OCI-LY1 (cell line): ENCODE measurements at regions not wholly inside any gene's neighbourhood (a gene's known extent, or its start where the extent isn't known, plus 50 kb on each side); places are given as distances from the start of the nearest gene placed in this dataset.

Source experiments
- CTCF ChIP-seq: fragments of 200-600 bp; sonication (generic), shearing (Covaris generic); IDR thresholded peaks from 2 replicates; pipeline ENCODE4 v1.5.1; 2017; ENCODE audit warnings: mild to moderate bottlenecking, antibody characterized with exemption, low read length, moderate library complexity, mixed read lengths
- EZH2 ChIP-seq: fragments of 200-600 bp; sonication (generic), shearing (Covaris generic); IDR thresholded peaks from 2 replicates; pipeline ENCODE4 v1.8.0; 2017; ENCODE audit warnings: borderline replicate concordance, mixed run types, mild to moderate bottlenecking, antibody characterized with exemption, low read length, moderate library complexity, mixed read lengths

- TF ChIP-seq CTCF, result no peak
- TF ChIP-seq EZH2, result no peak
Observed at GRCh38 chr6:133758815-133759335, 130.0 kb upstream of the TCF21 start.
